MCF 10A (cell line): ENCODE measurements at regions not wholly inside any gene's neighbourhood (a gene's known extent, or its start where the extent isn't known, plus 50 kb on each side); places are given as distances from the start of the nearest gene placed in this dataset.

Experiments used
- BruUV-seq: library from RNA; stranded (reverse); fragments of 400-500 nt; replicated peaks from 2 replicates; lab custom pipeline; 2021; lab: Mats Ljungman, UMichigan
- CTCF ChIA-PET: fragments of 300-600 bp; sonication (Branson Sonifier 250); formaldehyde crosslinking; extraction: SDS; loops from one replicate; lab custom pipeline; 2021; ENCODE audit warnings: antibody characterized with exemption, inconsistent platforms; lab: Yijun Ruan, JAX
- POLR2A ChIA-PET: fragments of 300-600, 350-650 bp; sonication (Branson Sonifier 250); formaldehyde crosslinking; extraction: SDS; loops from one replicate; lab custom pipeline; 2020; ENCODE audit warnings: antibody characterized with exemption, inconsistent platforms; lab: Yijun Ruan, JAX
- DNase-seq: peaks from one replicate; pipeline ENCODE4 v3.0.0-alpha.2; 2018; ENCODE audit not compliant: unreplicated experiment
- H3K27ac Mint-ChIP-seq: one replicate; pipeline ENCODE4 v1.8.0; 2022; ENCODE audit warnings: mild to moderate bottlenecking, low read depth, mixed read lengths; ENCODE audit not compliant: unreplicated experiment
- H3K27me3 Mint-ChIP-seq: one replicate; pipeline ENCODE4 v1.8.0; 2022; ENCODE audit warnings: mixed read lengths; ENCODE audit not compliant: insufficient read depth, unreplicated experiment
- H3K36me3 Mint-ChIP-seq: one replicate; pipeline ENCODE4 v1.8.0; 2022; ENCODE audit warnings: mild to moderate bottlenecking, moderate library complexity, mixed read lengths; ENCODE audit not compliant: insufficient read depth, unreplicated experiment
- H3K4me1 Mint-ChIP-seq: one replicate; pipeline ENCODE4 v1.8.0; 2022; ENCODE audit warnings: mixed read lengths; ENCODE audit not compliant: insufficient read depth, unreplicated experiment
- H3K4me3 Mint-ChIP-seq: one replicate; pipeline ENCODE4 v1.8.0; 2022; ENCODE audit warnings: mild to moderate bottlenecking, moderate library complexity, mixed read lengths; ENCODE audit not compliant: unreplicated experiment
- H3K9me3 Mint-ChIP-seq: one replicate; pipeline ENCODE4 v1.8.0; 2022; ENCODE audit warnings: mixed read lengths; ENCODE audit not compliant: unreplicated experiment
- intact Hi-C: fragments of 100-400 bp; cut with micrococcal nuclease; formaldehyde crosslinking; loops from 2 replicates; pipeline ENCODE4 v1.14.1; 2022
- TF ChIP-seq, protein P1 (sequence below): fragments of 200-600 bp; IDR thresholded peaks from one replicate; pipeline ENCODE4 v1.8.0; 2022; ENCODE audit warnings: antibody characterized with exemption, mild to moderate bottlenecking; ENCODE audit not compliant: unreplicated experiment

DNA sequence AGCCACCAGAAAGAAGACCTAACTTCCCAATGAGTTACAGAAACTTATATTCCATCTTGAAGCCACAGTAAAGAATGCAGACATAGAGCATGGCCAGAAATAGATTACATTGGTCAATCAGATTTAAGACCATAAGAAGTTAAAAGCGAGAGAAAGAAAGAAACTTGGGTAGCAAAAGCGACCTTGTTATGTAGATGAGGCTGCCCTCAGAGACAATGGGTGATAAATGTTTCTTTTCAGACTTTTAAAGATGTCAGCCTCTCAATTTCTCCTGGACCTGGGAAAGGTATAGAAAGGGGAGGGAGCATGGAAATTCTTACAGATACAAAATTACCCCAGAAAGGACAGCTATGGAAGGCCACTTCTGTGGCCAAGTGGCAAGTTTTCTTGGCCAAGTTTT, 732.6 kb upstream of the LUZP2 start:
- Mint-ChIP-seq H3K4me1 (no peaks in the 10 kb centered on the region), H3K4me3 (no peak overlapping the region), H3K9me3 (no peaks in the 10 kb centered on the region), H3K27ac (no peak overlapping the region), H3K36me3 (no peaks in the 10 kb centered on the region), H3K27me3 (peaks cover 16% of the 10 kb centered on the region)
- no TSS peak for BruUV-seq
- CTCF ChIA-PET: no interaction called here
- POLR2A ChIA-PET: no interaction called here
- TF ChIP-seq, protein P1, sequence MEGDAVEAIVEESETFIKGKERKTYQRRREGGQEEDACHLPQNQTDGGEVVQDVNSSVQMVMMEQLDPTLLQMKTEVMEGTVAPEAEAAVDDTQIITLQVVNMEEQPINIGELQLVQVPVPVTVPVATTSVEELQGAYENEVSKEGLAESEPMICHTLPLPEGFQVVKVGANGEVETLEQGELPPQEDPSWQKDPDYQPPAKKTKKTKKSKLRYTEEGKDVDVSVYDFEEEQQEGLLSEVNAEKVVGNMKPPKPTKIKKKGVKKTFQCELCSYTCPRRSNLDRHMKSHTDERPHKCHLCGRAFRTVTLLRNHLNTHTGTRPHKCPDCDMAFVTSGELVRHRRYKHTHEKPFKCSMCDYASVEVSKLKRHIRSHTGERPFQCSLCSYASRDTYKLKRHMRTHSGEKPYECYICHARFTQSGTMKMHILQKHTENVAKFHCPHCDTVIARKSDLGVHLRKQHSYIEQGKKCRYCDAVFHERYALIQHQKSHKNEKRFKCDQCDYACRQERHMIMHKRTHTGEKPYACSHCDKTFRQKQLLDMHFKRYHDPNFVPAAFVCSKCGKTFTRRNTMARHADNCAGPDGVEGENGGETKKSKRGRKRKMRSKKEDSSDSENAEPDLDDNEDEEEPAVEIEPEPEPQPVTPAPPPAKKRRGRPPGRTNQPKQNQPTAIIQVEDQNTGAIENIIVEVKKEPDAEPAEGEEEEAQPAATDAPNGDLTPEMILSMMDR: no peak
- intact Hi-C loops: no loop called here
- DNase-seq: no peak

DNA sequence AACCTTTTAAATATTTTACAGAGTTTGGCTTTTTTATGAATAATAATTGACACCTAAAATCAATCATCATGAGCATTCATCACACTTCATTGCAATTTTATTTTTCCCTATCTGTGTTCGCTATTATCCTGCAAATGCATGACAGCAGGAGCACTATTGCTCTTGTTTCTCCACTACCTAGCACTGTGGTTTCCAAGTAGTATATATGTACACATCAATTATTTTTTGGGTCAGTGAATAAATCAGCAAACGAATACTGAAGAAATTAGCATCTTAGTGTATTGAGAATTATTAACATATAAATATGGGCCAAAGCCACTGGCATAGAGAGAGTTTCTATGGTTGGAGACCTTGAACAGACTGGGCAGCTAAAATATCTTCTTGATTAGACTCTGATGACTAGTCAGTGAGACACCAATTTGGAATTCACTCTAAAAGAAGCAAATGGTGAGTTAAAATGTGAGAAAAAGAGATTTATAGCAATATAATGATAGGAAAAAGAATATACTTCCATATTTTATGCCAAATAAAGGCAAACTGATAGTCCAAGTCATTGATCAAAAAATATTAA, 731.1 kb upstream of the LUZP2 start:
- DNase-seq: no peak
- BruUV-seq: no TSS peak
- ChIA-PET CTCF (no interaction called here), POLR2A (no interaction called here)
- TF ChIP-seq, protein P1: no peak
- Mint-ChIP-seq H3K4me3 (no peak overlapping the region), H3K27me3 (peaks cover 16% of the 10 kb centered on the region), H3K36me3 (no peaks in the 10 kb centered on the region), H3K9me3 (no peaks in the 10 kb centered on the region), H3K4me1 (no peaks in the 10 kb centered on the region), H3K27ac (no peak overlapping the region)
- intact Hi-C loops: no loop called here

DNA sequence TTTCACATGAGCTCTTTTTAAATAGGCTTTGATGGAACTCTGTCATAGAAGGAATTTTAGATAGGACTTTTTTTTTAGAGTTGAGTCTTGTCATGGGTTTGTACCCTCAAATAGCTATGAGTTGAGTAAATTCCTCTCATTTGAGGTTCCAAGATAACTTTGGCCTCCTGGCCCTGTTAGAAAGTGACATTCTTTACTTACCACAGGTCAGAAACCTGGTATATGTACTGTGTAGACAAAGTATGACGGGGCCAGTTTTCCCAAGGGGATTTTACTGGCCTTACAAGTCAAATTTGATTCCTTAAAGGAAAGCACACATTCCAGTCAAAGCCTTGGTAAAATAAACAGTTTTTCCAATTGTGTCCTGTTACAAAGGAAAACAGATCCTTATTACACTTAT, 729.3 kb upstream of the LUZP2 start:
- H3K36me3 Mint-ChIP-seq: no peaks in the 10 kb centered on the region
- CTCF ChIA-PET: no interaction called here
- POLR2A ChIA-PET: no interaction called here
- intact Hi-C loops: no loop called here
- DNase-seq: no peak
- BruUV-seq: no TSS peak
- H3K9me3 Mint-ChIP-seq: no peaks in the 10 kb centered on the region
- H3K27me3 Mint-ChIP-seq: peaks cover 9% of the 10 kb centered on the region
- no peaks in the 10 kb centered on the region for H3K4me1 Mint-ChIP-seq
- no peak overlapping the region for H3K27ac Mint-ChIP-seq
- TF ChIP-seq, protein P1: no peak
- no peak overlapping the region for H3K4me3 Mint-ChIP-seq

DNA sequence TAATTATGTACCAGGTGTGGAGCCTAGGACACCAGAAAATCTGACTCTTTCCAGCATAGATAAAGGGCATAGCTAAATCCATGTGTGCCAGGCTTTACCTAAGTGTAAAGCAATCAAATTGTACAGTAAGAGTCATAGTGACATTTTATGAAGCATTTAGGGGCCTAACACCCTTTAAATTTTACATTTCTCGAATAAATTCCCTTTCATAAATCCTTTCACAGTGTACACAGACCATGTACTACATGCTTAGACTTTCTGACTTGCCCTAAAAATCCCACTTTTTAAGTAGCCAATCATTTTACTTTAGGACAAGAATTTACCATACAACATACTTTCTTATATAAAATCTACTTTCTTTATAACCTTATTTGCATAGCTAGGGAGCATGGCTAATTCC, 727.6 kb upstream of the LUZP2 start:
- intact Hi-C loops: no loop called here
- CTCF ChIA-PET: no interaction called here
- no TSS peak for BruUV-seq
- Mint-ChIP-seq H3K4me1 (no peaks in the 10 kb centered on the region), H3K27ac (no peak overlapping the region), H3K27me3 (no peaks in the 10 kb centered on the region), H3K9me3 (no peaks in the 10 kb centered on the region), H3K36me3 (no peaks in the 10 kb centered on the region), H3K4me3 (no peak overlapping the region)
- TF ChIP-seq, protein P1: no peak
- POLR2A ChIA-PET: no interaction called here
- DNase-seq: no peak
